ENCODE measurements at regions not wholly inside any gene's neighbourhood (a gene's known extent, or its start where the extent isn't known, plus 50 kb on each side); places are given as distances from the start of the nearest gene placed in this dataset. TPM values are rescaled to one million over a fixed set of nuclear protein-coding genes. Genes with fewer than 3 reads are reported as not detected.

- Histone ChIP-seq H3K4me3 (ENCODE audit: low read depth in 1 of 3, low read length in 3 of 3) (no peak overlapping the region), H3K4me1 (ENCODE audit: control insufficient read depth in 4 of 4, insufficient read depth in 4 of 4, low read length in 3 of 4) (no peaks in the 10 kb centered on the region), H3K27me3 (ENCODE audit: control insufficient read depth in 4 of 4, insufficient read depth in 4 of 4, low read length in 3 of 4) (no peaks in the 10 kb centered on the region), H3K9ac (ENCODE audit: low read depth in 1 of 2, low read length in 2 of 2) (no peak overlapping the region), H3K27ac (ENCODE audit: low read depth in 1 of 2, low read length in 2 of 2) (no peak overlapping the region), H3K36me3 (ENCODE audit: control insufficient read depth in 4 of 4, insufficient read depth in 3 of 4, low read depth in 1 of 4, low read length in 3 of 4) (no peaks in the 10 kb centered on the region), H3K9me3 (ENCODE audit: control insufficient read depth in 4 of 4, low read length in 3 of 4) (no peaks in the 10 kb centered on the region)
- WGBS: 38% methylated on average over 1 of the region's 1 CpG
- no peak for DNase-seq (ENCODE audit: low spot score)
- TF ChIP-seq, protein P1, sequence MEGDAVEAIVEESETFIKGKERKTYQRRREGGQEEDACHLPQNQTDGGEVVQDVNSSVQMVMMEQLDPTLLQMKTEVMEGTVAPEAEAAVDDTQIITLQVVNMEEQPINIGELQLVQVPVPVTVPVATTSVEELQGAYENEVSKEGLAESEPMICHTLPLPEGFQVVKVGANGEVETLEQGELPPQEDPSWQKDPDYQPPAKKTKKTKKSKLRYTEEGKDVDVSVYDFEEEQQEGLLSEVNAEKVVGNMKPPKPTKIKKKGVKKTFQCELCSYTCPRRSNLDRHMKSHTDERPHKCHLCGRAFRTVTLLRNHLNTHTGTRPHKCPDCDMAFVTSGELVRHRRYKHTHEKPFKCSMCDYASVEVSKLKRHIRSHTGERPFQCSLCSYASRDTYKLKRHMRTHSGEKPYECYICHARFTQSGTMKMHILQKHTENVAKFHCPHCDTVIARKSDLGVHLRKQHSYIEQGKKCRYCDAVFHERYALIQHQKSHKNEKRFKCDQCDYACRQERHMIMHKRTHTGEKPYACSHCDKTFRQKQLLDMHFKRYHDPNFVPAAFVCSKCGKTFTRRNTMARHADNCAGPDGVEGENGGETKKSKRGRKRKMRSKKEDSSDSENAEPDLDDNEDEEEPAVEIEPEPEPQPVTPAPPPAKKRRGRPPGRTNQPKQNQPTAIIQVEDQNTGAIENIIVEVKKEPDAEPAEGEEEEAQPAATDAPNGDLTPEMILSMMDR (IDR thresholded peaks at IDR 0.05; ENCODE audit: low read depth, low read length, missing input control): no peak
- peak in 1 of 2 donors; percentile 23 for TF ChIP-seq HNF4A (conservative IDR thresholded peaks at IDR 0.05)
These were observed 57.0 kb upstream of the RBMY1B start for GRCh38 chrY:21454133-21454532.

DNA sequence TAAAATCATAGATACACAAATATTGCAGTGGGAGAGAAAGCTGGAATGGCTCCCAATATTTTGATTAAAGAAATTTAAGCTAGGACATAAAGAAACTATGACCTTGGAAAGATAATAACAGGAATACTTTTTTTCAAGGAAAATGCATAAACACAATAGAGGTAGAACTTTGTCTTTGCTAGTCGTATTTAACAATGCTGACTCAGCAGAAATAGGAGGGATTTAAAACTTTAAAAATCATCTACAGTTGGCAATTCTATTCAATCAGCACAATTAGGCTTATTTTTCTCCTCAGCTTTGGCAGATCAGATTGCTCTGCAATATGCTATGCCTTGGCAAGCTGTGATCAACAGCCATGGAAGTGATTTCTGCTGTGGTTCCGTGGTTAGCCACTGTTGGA is 51.5 kb upstream of the RBMY1B start:
- H3K36me3 ChIP-seq (ENCODE audit: control insufficient read depth in 4 of 4, insufficient read depth in 3 of 4, low read depth in 1 of 4, low read length in 3 of 4): no peaks in the 10 kb centered on the region
- no peak overlapping the region for H3K27ac ChIP-seq (ENCODE audit: low read depth in 1 of 2, low read length in 2 of 2)
- H3K4me3 ChIP-seq (ENCODE audit: low read depth in 1 of 3, low read length in 3 of 3): no peak overlapping the region
- H3K9ac ChIP-seq (ENCODE audit: low read depth in 1 of 2, low read length in 2 of 2): no peak overlapping the region
- H3K4me1 ChIP-seq (ENCODE audit: control insufficient read depth in 4 of 4, insufficient read depth in 4 of 4, low read length in 3 of 4): no peaks in the 10 kb centered on the region
- no peaks in the 10 kb centered on the region for H3K9me3 ChIP-seq (ENCODE audit: control insufficient read depth in 4 of 4, low read length in 3 of 4)
- TF ChIP-seq SP1 (IDR thresholded peaks at IDR 0.05): no peak
- TF ChIP-seq ZBTB33 (IDR thresholded peaks at IDR 0.05): no peak
- no peak for TF ChIP-seq TAF1 (conservative IDR thresholded peaks at IDR 0.05)
- DNase-seq (ENCODE audit: low spot score): no peak
- WGBS: 74% methylated on average over 2 of the region's 2 CpGs
- H3K27me3 ChIP-seq (ENCODE audit: control insufficient read depth in 4 of 4, insufficient read depth in 4 of 4, low read length in 3 of 4): no peaks in the 10 kb centered on the region

Small RNA genes in the stretch of these regions (small RNA-seq; reads per million reads assigned to genes)
- gene AC010086.2: not detected
